DMS153 treated with DMSO at 0.1 percent for 48 hours (cell line): ENCODE measurements at regions not wholly inside any gene's neighbourhood (a gene's known extent, or its start where the extent isn't known, plus 50 kb on each side); places are given as distances from the start of the nearest gene placed in this dataset.

ENCODE experiments used
- DNase-seq: peaks from one replicate; lab custom pipeline; 2025; ENCODE audit not compliant: unreplicated experiment; lab: John Stamatoyannopoulos, UW

GRCh38 chrX:88397551-88397950, 349.5 kb upstream of the CPXCR1 start:
- DNase-seq = no peak

GRCh38 chrX:88416002-88416401, 331.0 kb upstream of the CPXCR1 start:
- DNase-seq = no peak

- DNase-seq = no peak
These were observed 330.1 kb upstream of the CPXCR1 start for GRCh38 chrX:88416965-88417364.

GRCh38 chrX:88424071-88424470, 323.0 kb upstream of the CPXCR1 start:
- DNase-seq = no peak

- no peak for DNase-seq
These were observed 322.5 kb upstream of the CPXCR1 start for GRCh38 chrX:88424541-88424940.

GRCh38 chrX:88425739-88426138, 321.3 kb upstream of the CPXCR1 start:
- DNase-seq = peak; percentile 0

- DNase-seq = no peak
These were observed 309.5 kb upstream of the CPXCR1 start for GRCh38 chrX:88437563-88437962.

- no peak for DNase-seq
These were observed 308.8 kb upstream of the CPXCR1 start for GRCh38 chrX:88438209-88438608.

- no peak for DNase-seq
These were observed 307.1 kb upstream of the CPXCR1 start for GRCh38 chrX:88439935-88440334.
